Endothelial cell (in vitro differentiated cells): ENCODE measurements at regions not wholly inside any gene's neighbourhood (a gene's known extent, or its start where the extent isn't known, plus 50 kb on each side); places are given as distances from the start of the nearest gene placed in this dataset.

ENCODE experiments used
- DNase-seq: peaks from one replicate; pipeline ENCODE4 v3.0.0; 2021; ENCODE audit warnings: low spot score
- H3K27ac Mint-ChIP-seq: one replicate; pipeline ENCODE4 v1.8.0; 2021; ENCODE audit warnings: mixed read lengths, inconsistent platforms; ENCODE audit not compliant: unreplicated experiment
- H3K27me3 Mint-ChIP-seq: one replicate; pipeline ENCODE4 v1.8.0; 2021; ENCODE audit warnings: mild to moderate bottlenecking, moderate library complexity, mixed read lengths, inconsistent platforms; ENCODE audit not compliant: unreplicated experiment
- H3K36me3 Mint-ChIP-seq: one replicate; pipeline ENCODE4 v1.8.0; 2021; ENCODE audit warnings: mild to moderate bottlenecking, low read depth, mixed read lengths, inconsistent platforms; ENCODE audit not compliant: unreplicated experiment
- H3K4me1 Mint-ChIP-seq: one replicate; pipeline ENCODE4 v1.8.0; 2021; ENCODE audit warnings: mild to moderate bottlenecking, mixed read lengths, inconsistent platforms; ENCODE audit not compliant: unreplicated experiment
- H3K4me3 Mint-ChIP-seq: one replicate; pipeline ENCODE4 v1.8.0; 2021; ENCODE audit warnings: mild to moderate bottlenecking, mixed read lengths, inconsistent platforms; ENCODE audit not compliant: unreplicated experiment
- H3K9me3 Mint-ChIP-seq: one replicate; pipeline ENCODE4 v1.8.0; 2021; ENCODE audit warnings: mixed read lengths, inconsistent platforms; ENCODE audit not compliant: unreplicated experiment
- CTCF ChIP-seq: fragments of 200-600 bp; sonication (generic); IDR thresholded peaks from one replicate; pipeline ENCODE4 v1.5.0; 2021; ENCODE audit warnings: antibody characterized with exemption; ENCODE audit not compliant: unreplicated experiment

- Mint-ChIP-seq H3K4me1 (no peaks in the 10 kb centered on the region), H3K4me3 (no peak overlapping the region), H3K36me3 (peaks cover 7% of the 10 kb centered on the region), H3K27ac (no peak overlapping the region), H3K9me3 (no peaks in the 10 kb centered on the region), H3K27me3 (peaks cover 3% of the 10 kb centered on the region)
- DNase-seq = no peak
- no peak for TF ChIP-seq CTCF
Observed at GRCh38 chr4:128501239-128501638, 213.6 kb upstream of the PGRMC2 start.

GRCh38 chr4:128488055-128488705 lies 200.6 kb upstream of the PGRMC2 start:
- Mint-ChIP-seq H3K27me3 (peaks cover 2% of the 10 kb centered on the region), H3K9me3 (no peaks in the 10 kb centered on the region), H3K27ac (no peak overlapping the region), H3K4me1 (peaks cover 7% of the 10 kb centered on the region), H3K36me3 (no peaks in the 10 kb centered on the region), H3K4me3 (no peak overlapping the region)
- DNase-seq = no peak
- no peak for TF ChIP-seq CTCF

- no peak for TF ChIP-seq CTCF
- no peak overlapping the region for H3K27ac Mint-ChIP-seq
- no peaks in the 10 kb centered on the region for H3K9me3 Mint-ChIP-seq
- H3K4me1 Mint-ChIP-seq = peaks cover 9% of the 10 kb centered on the region
- H3K4me3 Mint-ChIP-seq = no peak overlapping the region
- peaks cover 1% of the 10 kb centered on the region for H3K27me3 Mint-ChIP-seq
- no peaks in the 10 kb centered on the region for H3K36me3 Mint-ChIP-seq
- no peak for DNase-seq
Observed at GRCh38 chr4:128484896-128485295, 197.3 kb upstream of the PGRMC2 start.

- H3K9me3 Mint-ChIP-seq = no peaks in the 10 kb centered on the region
- no peaks in the 10 kb centered on the region for H3K27me3 Mint-ChIP-seq
- no peak overlapping the region for H3K4me3 Mint-ChIP-seq
- no peaks in the 10 kb centered on the region for H3K36me3 Mint-ChIP-seq
- no peak for DNase-seq
- H3K27ac Mint-ChIP-seq = peak overlapping the region; percentile 1
- no peak for TF ChIP-seq CTCF
- H3K4me1 Mint-ChIP-seq = peaks cover 9% of the 10 kb centered on the region
Observed at GRCh38 chr4:128483816-128484215, 196.2 kb upstream of the PGRMC2 start.

- DNase-seq = no peak
- H3K27me3 Mint-ChIP-seq = no peaks in the 10 kb centered on the region
- H3K9me3 Mint-ChIP-seq = no peaks in the 10 kb centered on the region
- H3K36me3 Mint-ChIP-seq = no peaks in the 10 kb centered on the region
- H3K27ac Mint-ChIP-seq = no peak overlapping the region
- TF ChIP-seq CTCF = no peak
- no peak overlapping the region for H3K4me3 Mint-ChIP-seq
- peaks cover 9% of the 10 kb centered on the region for H3K4me1 Mint-ChIP-seq
Observed at GRCh38 chr4:128483041-128483440, 195.4 kb upstream of the PGRMC2 start.
